GM19193 (cell line): ENCODE measurements at regions not wholly inside any gene's neighbourhood (a gene's known extent, or its start where the extent isn't known, plus 50 kb on each side); places are given as distances from the start of the nearest gene placed in this dataset.

Experiments used
- POLR2A ChIP-seq: IDR thresholded peaks from 4 replicates; pipeline ENCODE4 v1.6.1; 2011; ENCODE audit not compliant: insufficient read depth, insufficient read length; ENCODE audit errors: extremely low read depth

- no peak for TF ChIP-seq POLR2A
Measured at GRCh38 chr17:71883258-71883657, 237.6 kb upstream of the SOX9 start.

- TF ChIP-seq POLR2A: no peak
Measured at GRCh38 chr17:71883845-71884244, 237.0 kb upstream of the SOX9 start.

- TF ChIP-seq POLR2A: no peak
Measured at GRCh38 chr17:71885662-71886061, 235.2 kb upstream of the SOX9 start.

GRCh38 chr17:71899317-71899716 is 221.5 kb upstream of the SOX9 start:
- no peak for TF ChIP-seq POLR2A

GRCh38 chr17:71900621-71901229 is 220.1 kb upstream of the SOX9 start:
- no peak for TF ChIP-seq POLR2A

- TF ChIP-seq POLR2A: no peak
Measured at GRCh38 chr17:71902894-71903506, 217.8 kb upstream of the SOX9 start.

- TF ChIP-seq POLR2A: no peak
Measured at GRCh38 chr17:71905376-71906031, 215.3 kb upstream of the SOX9 start.

GRCh38 chr17:71909155-71909554 is 211.7 kb upstream of the SOX9 start:
- no peak for TF ChIP-seq POLR2A

GRCh38 chr17:71910002-71910401 is 210.8 kb upstream of the SOX9 start:
- TF ChIP-seq POLR2A: no peak

GRCh38 chr17:71914042-71914441 is 206.8 kb upstream of the SOX9 start:
- TF ChIP-seq POLR2A: no peak

GRCh38 chr17:71914812-71915211 is 206.0 kb upstream of the SOX9 start:
- no peak for TF ChIP-seq POLR2A

GRCh38 chr17:71917715-71918114 is 203.1 kb upstream of the SOX9 start:
- no peak for TF ChIP-seq POLR2A

- TF ChIP-seq POLR2A: no peak
Measured at GRCh38 chr17:71919186-71919585, 201.6 kb upstream of the SOX9 start.

GRCh38 chr17:71919896-71920295 is 200.9 kb upstream of the SOX9 start:
- TF ChIP-seq POLR2A: no peak

- no peak for TF ChIP-seq POLR2A
Measured at GRCh38 chr17:71921796-71922195, 199.0 kb upstream of the SOX9 start.

GRCh38 chr17:71922439-71922838 is 198.4 kb upstream of the SOX9 start:
- no peak for TF ChIP-seq POLR2A
